GM18519 (cell line): ENCODE measurements at regions not wholly inside any gene's neighbourhood (a gene's known extent, or its start where the extent isn't known, plus 50 kb on each side); places are given as distances from the start of the nearest gene placed in this dataset.
"Not testable (repeated sequence)": the region's sequence is repeated elsewhere in the genome, so short reads cannot be mapped to it uniquely, and the experiment has no call there.

Experiments
- ATAC-seq: cut with Tn5 transposase; IDR thresholded peaks from one replicate; pipeline ENCODE4 v1.9.1; 2021; ENCODE audit warnings: mild to moderate bottlenecking, moderate library complexity; ENCODE audit not compliant: unreplicated experiment, low FRiP score

GRCh38 chr5:124554746-124555578 is 191.5 kb downstream of the ZNF608 start:
- no peak for ATAC-seq

GRCh38 chr5:124553911-124554310 is 192.5 kb downstream of the ZNF608 start:
- ATAC-seq, result no peak

- no peak for ATAC-seq
Measured at GRCh38 chr5:124552526-124552925, 193.9 kb downstream of the ZNF608 start.

- ATAC-seq, result no peak
Measured at GRCh38 chr5:124551939-124552279, 194.5 kb downstream of the ZNF608 start.

GRCh38 chr5:124550731-124551130 is 195.7 kb downstream of the ZNF608 start:
- no peak for ATAC-seq

- ATAC-seq, result no peak
Measured at GRCh38 chr5:124549891-124550436, 196.5 kb downstream of the ZNF608 start.

GRCh38 chr5:124546643-124547042 is 199.8 kb downstream of the ZNF608 start:
- ATAC-seq, result no peak

GRCh38 chr5:124544366-124545055 is 201.9 kb downstream of the ZNF608 start:
- ATAC-seq, result peak; percentile 99

GRCh38 chr5:124538931-124539330 is 207.5 kb downstream of the ZNF608 start:
- ATAC-seq, result no peak

- ATAC-seq, result no peak
Measured at GRCh38 chr5:124538191-124538590, 208.2 kb downstream of the ZNF608 start.

GRCh38 chr5:124537522-124537921 is 208.9 kb downstream of the ZNF608 start:
- no peak for ATAC-seq

- ATAC-seq, result no peak
Measured at GRCh38 chr5:124537107-124537506, 209.3 kb downstream of the ZNF608 start.

- ATAC-seq, result no peak
Measured at GRCh38 chr5:124536333-124536732, 210.1 kb downstream of the ZNF608 start.

GRCh38 chr5:124530916-124531315 is 215.5 kb downstream of the ZNF608 start:
- no peak for ATAC-seq

GRCh38 chr5:124528838-124529237 is 217.6 kb downstream of the ZNF608 start:
- no peak for ATAC-seq

- ATAC-seq, result peak; percentile 58
Measured at GRCh38 chr5:124527220-124527991, 219.0 kb downstream of the ZNF608 start.

GRCh38 chr5:124526079-124526478 is 220.4 kb downstream of the ZNF608 start:
- not testable (repeated sequence) for ATAC-seq

- ATAC-seq, result peak; percentile 90
Measured at GRCh38 chr5:124524552-124525232, 221.7 kb downstream of the ZNF608 start.

GRCh38 chr5:124523897-124524296 is 222.5 kb downstream of the ZNF608 start:
- ATAC-seq, result no peak

GRCh38 chr5:124522992-124523391 is 223.4 kb downstream of the ZNF608 start:
- no peak for ATAC-seq
